EH (cell line): ENCODE measurements at regions not wholly inside any gene's neighbourhood (a gene's known extent, or its start where the extent isn't known, plus 50 kb on each side); places are given as distances from the start of the nearest gene placed in this dataset.
"Not testable (repeated sequence)": the region's sequence is repeated elsewhere in the genome, so short reads cannot be mapped to it uniquely, and the experiment has no call there.

ENCODE experiments used
- DNase-seq: peaks from one replicate; pipeline ENCODE4 v3.0.0-alpha.2; 2015; ENCODE audit warnings: low read depth

GRCh38 chr2:87610974-87611373, 136.9 kb upstream of the PLGLB2 start:
- DNase-seq, result not testable (repeated sequence)

- not testable (repeated sequence) for DNase-seq
Measured at GRCh38 chr2:87611416-87611815, 136.5 kb upstream of the PLGLB2 start.

- DNase-seq, result not testable (repeated sequence)
Measured at GRCh38 chr2:87611956-87612355, 135.9 kb upstream of the PLGLB2 start.

GRCh38 chr2:87614829-87615434, 133.0 kb upstream of the PLGLB2 start:
- DNase-seq, result not testable (repeated sequence)

GRCh38 chr2:87619121-87619520, 128.8 kb upstream of the PLGLB2 start:
- DNase-seq, result not testable (repeated sequence)

- DNase-seq, result not testable (repeated sequence)
Measured at GRCh38 chr2:87621139-87621538, 126.7 kb upstream of the PLGLB2 start.

GRCh38 chr2:87622720-87623119, 125.2 kb upstream of the PLGLB2 start:
- not testable (repeated sequence) for DNase-seq

- DNase-seq, result peak; percentile 97
Measured at GRCh38 chr2:87629491-87630458, 118.1 kb upstream of the PLGLB2 start.

- not testable (repeated sequence) for DNase-seq
Measured at GRCh38 chr2:87630892-87631291, 117.0 kb upstream of the PLGLB2 start.

- DNase-seq, result not testable (repeated sequence)
Measured at GRCh38 chr2:87631402-87631801, 116.5 kb upstream of the PLGLB2 start.

GRCh38 chr2:87633287-87633963, 114.5 kb upstream of the PLGLB2 start:
- DNase-seq, result not testable (repeated sequence)

- DNase-seq, result not testable (repeated sequence)
Measured at GRCh38 chr2:87634106-87634505, 113.8 kb upstream of the PLGLB2 start.

GRCh38 chr2:87634971-87635650, 112.8 kb upstream of the PLGLB2 start:
- DNase-seq, result peak; percentile 75

- DNase-seq, result not testable (repeated sequence)
Measured at GRCh38 chr2:87636246-87636645, 111.6 kb upstream of the PLGLB2 start.

GRCh38 chr2:87636735-87637134, 111.2 kb upstream of the PLGLB2 start:
- not testable (repeated sequence) for DNase-seq

- peak; percentile 59 for DNase-seq
Measured at GRCh38 chr2:87637249-87637990, 110.5 kb upstream of the PLGLB2 start.

- DNase-seq, result not testable (repeated sequence)
Measured at GRCh38 chr2:87638114-87638807, 109.6 kb upstream of the PLGLB2 start.

GRCh38 chr2:87638872-87639271, 109.0 kb upstream of the PLGLB2 start:
- not testable (repeated sequence) for DNase-seq

- not testable (repeated sequence) for DNase-seq
Measured at GRCh38 chr2:87639801-87640440, 108.0 kb upstream of the PLGLB2 start.
